ENCODE measurements at regions not wholly inside any gene's neighbourhood (a gene's known extent, or its start where the extent isn't known, plus 50 kb on each side); places are given as distances from the start of the nearest gene placed in this dataset.

DNA sequence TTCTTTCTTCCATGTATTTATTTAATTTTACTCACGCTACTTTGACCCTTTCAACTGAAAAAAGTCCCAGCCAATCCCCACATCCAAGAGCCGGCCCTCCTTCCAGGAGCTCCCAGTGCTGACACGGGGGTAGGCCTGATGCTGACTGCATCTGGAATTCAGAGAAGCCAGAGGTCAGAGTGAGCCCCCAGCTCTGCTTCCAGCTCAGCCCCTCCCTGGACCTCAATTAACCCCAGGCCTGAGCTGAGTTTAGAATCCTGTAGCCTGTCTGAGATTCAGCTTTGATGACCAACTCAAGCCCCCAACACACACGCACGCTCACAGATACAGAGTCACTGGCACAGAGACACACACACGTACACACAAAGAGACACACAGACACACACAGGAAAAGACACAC is 247.9 kb downstream of the NPHP4 start:
- Mint-ChIP-seq H3K4me1 (ENCODE audit: low read depth) (no peaks in the 10 kb centered on the region), H3K4me3 (no peak overlapping the region), H3K36me3 (no peaks in the 10 kb centered on the region), H3K9me3 (no peaks in the 10 kb centered on the region), H3K27ac (no peak overlapping the region), H3K27me3 (peaks cover 6% of the 10 kb centered on the region)
- DNase-seq: no peak
- ChIA-PET CTCF (interaction anchor here (1.5 to 3.9 kb wide), 6 partner anchors 29 to 238 kb away, joined by 6 to 34 read pairs (median 6); no protein-coding TSS in a partner anchor), POLR2A (no interaction called here)
- intact Hi-C loops (cut with micrococcal nuclease): no loop called here

DNA sequence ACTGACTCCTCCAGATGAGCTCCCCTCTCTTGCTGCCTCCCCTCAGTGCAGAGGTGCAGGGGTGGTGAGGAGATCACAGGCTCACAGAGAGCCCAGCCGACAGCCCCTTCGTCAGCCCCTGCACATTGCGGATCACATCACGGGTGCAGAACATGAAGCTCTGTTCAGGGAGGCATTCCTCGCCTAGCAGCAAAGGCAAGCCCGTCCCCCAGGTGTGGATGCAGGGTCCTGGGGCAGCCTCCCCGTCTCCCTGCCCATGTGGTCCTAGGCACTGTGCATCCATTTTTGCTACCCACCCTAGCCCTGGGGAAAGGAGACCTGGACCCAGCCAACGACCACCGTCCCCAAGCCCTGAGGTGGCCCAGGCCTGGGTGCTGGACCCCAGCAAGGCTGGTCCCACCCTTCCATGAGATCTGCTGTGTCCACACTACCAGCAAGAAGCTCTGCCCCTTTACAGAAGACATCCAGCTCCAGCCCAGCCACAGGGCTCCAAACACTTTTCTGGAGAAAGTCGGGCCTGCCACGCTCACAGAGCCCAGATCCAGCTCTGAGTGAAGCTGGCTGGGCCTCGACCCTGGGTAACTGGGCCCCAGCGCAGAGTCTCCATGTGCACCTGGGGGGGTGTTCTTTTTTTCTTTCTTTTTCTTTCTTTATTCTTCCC is 248.7 kb downstream of the NPHP4 start:
- H3K9me3 Mint-ChIP-seq: no peaks in the 10 kb centered on the region
- intact Hi-C loops (cut with micrococcal nuclease): no loop called here
- H3K27ac Mint-ChIP-seq: no peak overlapping the region
- ChIA-PET POLR2A (no interaction called here), CTCF (interaction anchor here (1.6 to 3.9 kb wide), 4 partner anchors 28 to 232 kb away, joined by 6 to 34 read pairs (median 6); no protein-coding TSS in a partner anchor)
- no peak for DNase-seq
- peaks cover 6% of the 10 kb centered on the region for H3K27me3 Mint-ChIP-seq
- no peaks in the 10 kb centered on the region for H3K36me3 Mint-ChIP-seq
- no peak overlapping the region for H3K4me3 Mint-ChIP-seq
- H3K4me1 Mint-ChIP-seq (ENCODE audit: low read depth): no peaks in the 10 kb centered on the region

DNA sequence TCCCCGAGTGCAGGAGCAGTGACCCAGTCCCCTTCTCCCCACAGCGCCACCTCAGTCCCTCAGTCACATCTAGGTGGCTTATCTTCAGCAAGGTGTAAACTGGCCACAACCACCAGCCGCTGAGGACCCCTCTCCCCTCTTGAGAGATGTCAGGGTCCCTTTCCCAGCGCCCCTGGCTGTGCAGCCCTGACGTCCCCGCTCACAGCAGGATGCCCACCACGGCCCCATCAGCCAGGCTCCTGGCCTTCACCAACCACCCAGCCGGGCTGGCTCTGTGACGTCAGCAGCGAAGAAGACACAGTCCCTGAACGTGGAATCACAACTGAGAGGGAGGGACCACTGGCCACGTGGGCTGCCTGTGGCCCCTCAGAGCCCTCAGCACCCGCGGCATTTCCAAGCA is 249.4 kb downstream of the NPHP4 start:
- H3K27ac Mint-ChIP-seq: no peak overlapping the region
- no peak overlapping the region for H3K4me3 Mint-ChIP-seq
- intact Hi-C loops (cut with micrococcal nuclease): no loop called here
- ChIA-PET CTCF (interaction anchor here (1.6 to 2.2 kb wide), 2 partner anchors 103 to 228 kb away, joined by 6 to 7 read pairs; no protein-coding TSS in a partner anchor), POLR2A (no interaction called here)
- no peaks in the 10 kb centered on the region for H3K4me1 Mint-ChIP-seq (ENCODE audit: low read depth)
- no peaks in the 10 kb centered on the region for H3K9me3 Mint-ChIP-seq
- no peaks in the 10 kb centered on the region for H3K36me3 Mint-ChIP-seq
- DNase-seq: no peak
- H3K27me3 Mint-ChIP-seq: peaks cover 6% of the 10 kb centered on the region

DNA sequence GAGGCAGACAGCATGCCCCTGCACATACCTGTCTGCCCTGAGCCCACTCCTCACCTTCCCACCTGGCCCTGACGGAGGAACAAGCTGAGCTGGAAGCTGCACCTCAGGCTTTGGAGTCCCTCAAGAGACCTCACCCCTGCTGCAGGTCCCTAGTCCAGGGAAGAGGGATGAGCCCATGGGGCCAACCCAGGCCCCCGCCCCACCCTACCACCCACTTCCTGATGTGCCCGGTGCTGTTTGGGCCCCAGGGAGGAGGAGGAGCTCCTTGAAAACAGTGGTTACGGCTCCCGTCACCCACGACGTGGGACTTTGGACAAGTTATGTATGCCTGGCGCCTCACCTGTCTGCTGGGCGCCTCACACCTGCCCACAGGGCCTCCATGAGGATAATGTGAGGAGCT is 250.2 kb downstream of the NPHP4 start:
- no peaks in the 10 kb centered on the region for H3K9me3 Mint-ChIP-seq
- no peaks in the 10 kb centered on the region for H3K4me1 Mint-ChIP-seq (ENCODE audit: low read depth)
- H3K4me3 Mint-ChIP-seq: no peak overlapping the region
- intact Hi-C loops (cut with micrococcal nuclease): no loop called here
- peaks cover 6% of the 10 kb centered on the region for H3K27me3 Mint-ChIP-seq
- no peak overlapping the region for H3K27ac Mint-ChIP-seq
- no peaks in the 10 kb centered on the region for H3K36me3 Mint-ChIP-seq
- CTCF ChIA-PET: no interaction called here
- POLR2A ChIA-PET: no interaction called here
- DNase-seq: no peak

DNA sequence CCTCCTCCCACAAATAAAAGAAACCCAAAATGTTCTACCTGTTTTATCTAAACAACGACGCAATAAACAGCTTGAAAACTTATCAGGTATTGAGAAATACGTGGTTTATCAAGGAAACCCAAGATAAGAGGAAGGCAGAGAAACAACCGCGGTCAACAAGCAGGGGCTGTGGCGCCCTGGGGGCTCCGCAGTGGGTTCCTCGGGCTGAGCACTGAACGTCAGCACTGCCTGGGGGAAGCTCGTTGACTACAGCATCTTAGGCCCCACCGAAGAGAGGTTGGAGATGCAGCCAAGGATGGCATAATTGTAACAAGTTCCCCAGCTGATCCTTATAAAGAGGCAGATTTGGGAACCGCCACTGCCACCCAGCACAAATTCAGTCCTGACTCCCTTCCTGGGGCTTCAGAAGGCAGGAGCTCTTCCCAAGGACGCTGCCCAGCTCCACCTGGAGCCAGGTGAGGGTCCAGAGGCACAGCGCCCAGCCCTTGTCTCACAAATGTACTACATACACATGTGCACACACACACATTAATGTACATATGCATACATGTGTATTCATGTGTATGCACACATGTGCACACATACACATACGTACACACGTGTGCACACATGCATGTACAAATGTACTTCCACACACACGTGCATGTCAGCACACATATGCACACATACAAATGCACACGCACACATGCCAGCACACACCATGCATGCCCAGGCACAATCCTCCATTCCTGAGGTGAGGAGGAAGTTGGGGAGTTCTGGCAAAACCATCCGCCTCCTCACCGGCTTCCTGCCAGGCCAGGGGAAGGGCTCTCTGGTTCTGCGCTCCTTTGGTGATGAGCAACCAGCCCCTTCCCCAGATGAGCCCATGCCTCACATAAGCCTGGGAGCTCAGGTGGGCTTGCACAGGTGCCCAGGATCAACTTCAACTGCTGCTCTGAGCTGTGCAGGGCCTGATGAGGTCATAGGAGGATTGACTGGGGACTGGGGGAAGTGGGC is 251.1 kb downstream of the NPHP4 start:
- H3K27me3 Mint-ChIP-seq: peaks cover 6% of the 10 kb centered on the region
- DNase-seq: no peak
- H3K4me3 Mint-ChIP-seq: no peak overlapping the region
- ChIA-PET CTCF (interaction anchor here (1.5 kb wide), 1 partner anchor 231 kb away, joined by 6 read pairs; no protein-coding TSS in a partner anchor), POLR2A (no interaction called here)
- H3K4me1 Mint-ChIP-seq (ENCODE audit: low read depth): no peaks in the 10 kb centered on the region
- H3K36me3 Mint-ChIP-seq: no peaks in the 10 kb centered on the region
- no peak overlapping the region for H3K27ac Mint-ChIP-seq
- intact Hi-C loops (cut with micrococcal nuclease): no loop called here
- H3K9me3 Mint-ChIP-seq: no peaks in the 10 kb centered on the region

DNA sequence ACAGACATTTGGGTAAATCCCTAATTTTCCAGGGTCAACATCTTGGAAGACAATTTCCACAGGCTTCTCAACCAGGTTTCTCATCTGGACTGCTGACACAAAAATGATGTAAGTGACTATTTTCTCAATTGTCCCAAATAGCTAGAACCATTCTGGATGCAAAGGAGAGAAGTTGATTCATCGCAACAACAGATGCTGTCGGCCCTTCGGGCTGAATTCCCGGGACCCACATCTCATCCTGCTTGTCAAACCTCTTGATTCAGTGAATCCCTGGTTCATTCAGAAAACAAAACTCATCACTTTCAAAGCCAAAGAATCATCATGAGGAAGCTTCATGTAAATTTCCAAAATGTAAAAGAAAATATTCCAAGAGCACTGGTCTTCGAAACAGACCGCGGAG is 251.8 kb downstream of the NPHP4 start:
- H3K27me3 Mint-ChIP-seq: peaks cover 7% of the 10 kb centered on the region
- CTCF ChIA-PET: interaction anchor here (1.5 kb wide), 1 partner anchor 230 kb away, joined by 6 read pairs; no protein-coding TSS in a partner anchor
- H3K4me3 Mint-ChIP-seq: no peak overlapping the region
- H3K27ac Mint-ChIP-seq: no peak overlapping the region
- DNase-seq: no peak
- no peaks in the 10 kb centered on the region for H3K9me3 Mint-ChIP-seq
- H3K36me3 Mint-ChIP-seq: no peaks in the 10 kb centered on the region
- POLR2A ChIA-PET: no interaction called here
- no peaks in the 10 kb centered on the region for H3K4me1 Mint-ChIP-seq (ENCODE audit: low read depth)
- intact Hi-C loops (cut with micrococcal nuclease): no loop called here

DNA sequence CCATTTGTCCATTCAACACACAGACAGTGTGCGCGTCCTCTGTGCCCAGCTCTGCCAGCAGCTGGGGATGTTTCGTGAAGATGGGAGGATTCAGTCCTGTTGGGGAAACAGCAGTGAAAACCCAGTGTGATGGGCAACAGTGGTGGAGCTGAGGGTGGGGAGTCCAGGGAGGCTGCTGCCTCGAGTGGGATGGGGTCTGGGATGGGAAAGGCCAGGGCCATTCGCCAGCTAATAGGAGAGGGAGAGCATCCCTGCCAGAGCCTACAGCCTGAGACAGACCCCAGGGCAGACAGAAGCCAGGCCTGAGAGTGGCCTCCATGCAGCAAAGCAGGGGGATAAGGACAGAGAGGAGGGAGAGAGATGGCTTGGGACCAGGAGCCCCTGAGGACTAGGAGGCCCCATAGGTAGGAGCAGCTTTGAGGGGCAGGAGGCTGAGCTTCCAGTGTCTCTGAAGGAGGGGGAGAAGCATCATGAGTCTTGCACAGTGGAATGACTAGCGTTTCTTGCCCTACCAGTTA is 252.6 kb downstream of the NPHP4 start:
- no peak overlapping the region for H3K4me3 Mint-ChIP-seq
- no peak overlapping the region for H3K27ac Mint-ChIP-seq
- no peak for DNase-seq
- intact Hi-C loops (cut with micrococcal nuclease): no loop called here
- H3K9me3 Mint-ChIP-seq: no peaks in the 10 kb centered on the region
- no peaks in the 10 kb centered on the region for H3K36me3 Mint-ChIP-seq
- H3K4me1 Mint-ChIP-seq (ENCODE audit: low read depth): no peaks in the 10 kb centered on the region
- POLR2A ChIA-PET: no interaction called here
- peaks cover 7% of the 10 kb centered on the region for H3K27me3 Mint-ChIP-seq
- CTCF ChIA-PET: interaction anchor here (0.7 kb wide), 1 partner anchor 225 kb away, joined by 3 read pairs; no protein-coding TSS in a partner anchor

DNA sequence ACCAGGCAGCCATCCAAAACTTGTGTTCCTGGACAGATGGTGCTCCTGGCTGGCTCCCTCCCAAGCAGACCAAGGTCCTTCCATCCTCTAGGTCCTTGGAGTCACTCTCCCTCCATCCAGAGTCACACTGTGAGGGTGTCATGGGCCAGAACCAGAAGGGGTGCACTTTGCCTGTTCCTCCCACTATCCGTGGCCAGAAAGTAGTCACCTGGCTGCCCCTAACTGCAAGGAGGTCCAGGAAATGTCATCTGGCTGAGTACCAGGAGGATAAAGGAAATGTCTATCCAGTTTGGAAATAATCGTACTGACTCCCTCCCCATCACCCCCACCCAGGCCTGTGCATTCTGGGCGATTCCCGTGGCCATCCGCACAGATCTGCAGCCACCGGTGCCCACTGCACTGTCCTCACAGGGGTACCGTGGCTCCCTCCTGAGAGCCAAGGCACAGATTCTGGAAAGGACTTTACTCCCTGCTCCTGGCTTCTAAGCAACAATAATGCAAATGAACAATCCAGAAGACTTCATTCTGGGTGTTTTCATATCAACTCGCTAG is 253.2 kb downstream of the NPHP4 start:
- Mint-ChIP-seq H3K4me1 (ENCODE audit: low read depth) (no peaks in the 10 kb centered on the region), H3K36me3 (no peaks in the 10 kb centered on the region), H3K9me3 (no peaks in the 10 kb centered on the region), H3K4me3 (no peak overlapping the region), H3K27ac (no peak overlapping the region), H3K27me3 (peaks cover 5% of the 10 kb centered on the region)
- CTCF ChIA-PET: interaction anchor here (0.7 kb wide), 1 partner anchor 225 kb away, joined by 3 read pairs; no protein-coding TSS in a partner anchor
- POLR2A ChIA-PET: no interaction called here
- intact Hi-C loops (cut with micrococcal nuclease): no loop called here
- DNase-seq: no peak

DNA sequence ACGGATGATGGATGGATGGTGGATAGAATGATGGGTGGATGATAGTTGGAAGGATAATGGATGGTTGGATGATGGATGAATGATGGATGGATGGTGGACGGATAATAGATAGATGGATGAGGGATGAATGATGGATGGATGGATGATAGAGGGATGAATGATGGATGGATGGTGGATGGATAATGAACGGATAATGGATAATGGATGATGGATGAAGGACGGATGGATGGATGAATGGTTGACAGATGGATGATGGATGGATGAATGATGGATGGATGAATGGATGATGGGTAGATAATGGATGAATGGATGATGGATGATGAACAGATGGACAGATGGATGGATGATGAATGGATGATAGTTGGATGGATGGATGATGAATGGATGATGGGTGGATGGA is 255.1 kb downstream of the NPHP4 start:
- POLR2A ChIA-PET: no interaction called here
- H3K36me3 Mint-ChIP-seq: no peaks in the 10 kb centered on the region
- no peaks in the 10 kb centered on the region for H3K9me3 Mint-ChIP-seq
- CTCF ChIA-PET: interaction anchor here (0.7 to 1.7 kb wide), 3 partner anchors 8 to 232 kb away, joined by 3 to 5 read pairs (median 4); no protein-coding TSS in a partner anchor
- DNase-seq: no peak
- H3K27ac Mint-ChIP-seq: no peak overlapping the region
- intact Hi-C loops (cut with micrococcal nuclease): no loop called here
- H3K27me3 Mint-ChIP-seq: peaks cover 5% of the 10 kb centered on the region
- no peak overlapping the region for H3K4me3 Mint-ChIP-seq
- no peaks in the 10 kb centered on the region for H3K4me1 Mint-ChIP-seq (ENCODE audit: low read depth)

DNA sequence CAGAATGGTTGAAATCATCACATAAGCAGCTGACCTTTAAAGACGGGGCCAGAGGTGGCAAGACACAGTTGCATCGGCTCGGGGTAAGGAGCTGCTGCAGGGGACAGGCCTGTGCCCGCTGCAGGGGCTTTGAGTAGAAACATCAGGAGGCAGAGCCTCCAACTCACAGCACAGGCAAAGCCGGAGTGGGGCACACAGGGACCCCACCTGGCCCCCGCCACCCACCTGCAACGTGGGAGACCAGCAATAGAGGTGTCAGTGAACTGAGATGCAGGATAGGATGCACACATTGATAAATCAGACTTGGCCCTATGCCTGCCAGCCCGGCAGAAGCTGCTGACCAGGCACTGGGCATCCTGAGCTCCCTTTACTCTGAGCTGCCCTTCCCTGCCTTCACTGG is 257.2 kb downstream of the NPHP4 start:
- intact Hi-C loops (cut with micrococcal nuclease): no loop called here
- H3K27ac Mint-ChIP-seq: no peak overlapping the region
- POLR2A ChIA-PET: no interaction called here
- H3K36me3 Mint-ChIP-seq: no peaks in the 10 kb centered on the region
- no peak overlapping the region for H3K4me3 Mint-ChIP-seq
- DNase-seq: no peak
- H3K9me3 Mint-ChIP-seq: no peaks in the 10 kb centered on the region
- H3K4me1 Mint-ChIP-seq (ENCODE audit: low read depth): no peaks in the 10 kb centered on the region
- CTCF ChIA-PET: interaction anchor here (1.7 kb wide), 1 partner anchor 11 kb away, joined by 5 read pairs; no protein-coding TSS in a partner anchor
- peaks cover 7% of the 10 kb centered on the region for H3K27me3 Mint-ChIP-seq

DNA sequence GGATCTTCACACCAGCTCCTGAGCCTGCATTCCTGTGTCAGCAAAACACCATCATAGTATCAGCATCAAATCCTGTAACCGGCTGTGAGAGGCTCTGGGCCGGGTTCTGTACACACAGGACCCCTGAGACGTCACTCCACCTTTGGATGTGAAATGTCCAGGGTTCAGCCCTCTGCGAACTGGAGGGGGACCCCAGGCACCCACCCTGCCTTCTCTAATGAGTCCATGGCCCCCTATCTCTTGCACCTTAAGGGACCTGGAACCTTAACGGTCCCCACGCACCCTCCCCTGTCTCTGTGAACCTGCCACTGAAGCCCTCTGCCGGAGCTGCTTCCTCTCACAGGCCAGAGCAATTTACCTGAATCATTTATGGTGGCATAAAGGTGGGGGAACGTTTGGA is 257.8 kb downstream of the NPHP4 start:
- no peak for DNase-seq
- intact Hi-C loops (cut with micrococcal nuclease): no loop called here
- ChIA-PET POLR2A (no interaction called here), CTCF (no interaction called here)
- Mint-ChIP-seq H3K27ac (no peak overlapping the region), H3K36me3 (no peaks in the 10 kb centered on the region), H3K27me3 (peaks cover 10% of the 10 kb centered on the region), H3K4me3 (no peak overlapping the region), H3K4me1 (ENCODE audit: low read depth) (no peaks in the 10 kb centered on the region), H3K9me3 (no peaks in the 10 kb centered on the region)

DNA sequence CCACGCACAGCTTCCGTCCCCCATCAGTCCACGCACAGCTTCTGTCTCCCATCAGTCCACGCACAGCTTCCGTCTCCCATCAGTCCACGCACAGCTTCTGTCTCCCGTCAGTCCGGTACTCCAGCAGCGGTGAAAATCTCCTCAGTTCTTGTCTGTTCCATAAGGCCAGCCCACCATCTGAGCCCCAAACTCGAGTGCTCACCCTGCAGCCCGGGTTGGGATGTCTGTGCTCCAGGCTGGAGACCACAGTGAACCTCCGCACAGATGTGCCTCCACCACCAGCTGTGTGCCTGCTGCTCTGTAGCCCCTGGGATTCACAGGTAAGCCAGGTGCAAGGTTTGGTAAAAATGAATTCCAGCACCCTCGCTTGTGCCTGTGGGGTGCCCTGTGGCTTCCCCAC is 258.6 kb downstream of the NPHP4 start:
- Mint-ChIP-seq H3K4me3 (no peak overlapping the region), H3K4me1 (ENCODE audit: low read depth) (no peaks in the 10 kb centered on the region), H3K9me3 (no peaks in the 10 kb centered on the region), H3K27ac (no peak overlapping the region), H3K27me3 (peaks cover 10% of the 10 kb centered on the region), H3K36me3 (no peaks in the 10 kb centered on the region)
- ChIA-PET POLR2A (no interaction called here), CTCF (interaction anchor here (1.1 kb wide), 1 partner anchor 223 kb away, joined by 3 read pairs; no protein-coding TSS in a partner anchor)
- intact Hi-C loops (cut with micrococcal nuclease): no loop called here
- no peak for DNase-seq
